ENCODE measurements at regions not wholly inside any gene's neighbourhood (a gene's known extent, or its start where the extent isn't known, plus 50 kb on each side); places are given as distances from the start of the nearest gene placed in this dataset.

DNA sequence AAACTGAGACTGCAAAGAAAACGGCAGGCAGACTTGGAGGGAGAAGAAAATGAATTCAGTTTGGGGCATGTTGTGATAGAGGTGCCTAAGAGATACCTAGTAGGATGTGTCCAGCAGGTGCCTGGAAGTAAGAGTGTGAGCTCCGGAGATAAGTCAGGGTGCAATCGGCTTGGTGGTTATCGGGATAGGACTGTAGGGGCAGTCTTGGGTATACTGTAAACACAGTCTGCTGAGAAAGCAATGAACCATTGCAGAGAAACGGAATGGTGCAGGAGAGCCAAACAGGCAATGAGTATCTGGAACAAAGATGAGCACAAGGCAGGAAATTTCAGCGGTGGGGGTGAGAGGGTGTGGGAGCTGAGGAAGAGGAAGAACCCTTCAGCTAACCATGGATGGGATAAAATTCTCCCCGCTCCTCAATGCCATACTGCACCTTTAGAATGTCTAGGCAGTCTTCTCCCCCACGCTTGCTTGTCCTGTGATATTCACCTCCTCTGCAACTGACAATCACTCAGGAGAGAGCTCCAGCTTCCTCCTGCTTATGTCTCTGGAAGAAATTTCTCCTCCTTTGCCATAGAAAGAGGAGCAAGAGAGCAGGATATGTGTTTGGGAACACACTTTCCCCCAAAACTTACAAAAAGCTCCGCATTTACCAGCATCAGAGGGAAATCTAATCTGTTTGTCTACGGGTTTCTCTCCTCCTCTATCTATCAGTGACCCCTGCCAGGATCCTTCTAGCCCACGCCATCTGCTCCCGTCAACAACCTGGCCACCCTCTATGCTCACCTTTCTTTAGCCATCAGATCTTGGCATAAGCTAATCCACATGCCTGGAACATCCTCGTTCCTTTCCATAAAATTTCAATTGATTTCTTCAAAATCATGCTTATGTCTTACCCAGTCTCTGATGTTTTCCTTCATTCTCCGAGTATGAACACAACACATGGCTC, 381.7 kb upstream of the JARID2 start:
- 75% methylated on average over 14 of the region's 14 CpGs for WGBS
- peaks cover 0 to 17% (median 12%) of the 10 kb centered on the region in 4 donors for H3K4me1 ChIP-seq
- DNase-seq (ENCODE audit: extremely low spot score), result no peak
- no peak overlapping the region for H3K27ac ChIP-seq (replicated peaks in 1 of 4)
- TF ChIP-seq EP300 (IDR thresholded peaks at IDR 0.05) (no peak), POLR2A (IDR thresholded peaks at IDR 0.05; ENCODE audit: low read depth) (no peak), POLR2AphosphoS5 (IDR thresholded peaks at IDR 0.05) (no peak)
- TF ChIP-seq, protein P1, sequence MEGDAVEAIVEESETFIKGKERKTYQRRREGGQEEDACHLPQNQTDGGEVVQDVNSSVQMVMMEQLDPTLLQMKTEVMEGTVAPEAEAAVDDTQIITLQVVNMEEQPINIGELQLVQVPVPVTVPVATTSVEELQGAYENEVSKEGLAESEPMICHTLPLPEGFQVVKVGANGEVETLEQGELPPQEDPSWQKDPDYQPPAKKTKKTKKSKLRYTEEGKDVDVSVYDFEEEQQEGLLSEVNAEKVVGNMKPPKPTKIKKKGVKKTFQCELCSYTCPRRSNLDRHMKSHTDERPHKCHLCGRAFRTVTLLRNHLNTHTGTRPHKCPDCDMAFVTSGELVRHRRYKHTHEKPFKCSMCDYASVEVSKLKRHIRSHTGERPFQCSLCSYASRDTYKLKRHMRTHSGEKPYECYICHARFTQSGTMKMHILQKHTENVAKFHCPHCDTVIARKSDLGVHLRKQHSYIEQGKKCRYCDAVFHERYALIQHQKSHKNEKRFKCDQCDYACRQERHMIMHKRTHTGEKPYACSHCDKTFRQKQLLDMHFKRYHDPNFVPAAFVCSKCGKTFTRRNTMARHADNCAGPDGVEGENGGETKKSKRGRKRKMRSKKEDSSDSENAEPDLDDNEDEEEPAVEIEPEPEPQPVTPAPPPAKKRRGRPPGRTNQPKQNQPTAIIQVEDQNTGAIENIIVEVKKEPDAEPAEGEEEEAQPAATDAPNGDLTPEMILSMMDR (IDR thresholded peaks at IDR 0.05), result no peak
- H3K36me3 ChIP-seq, result no peaks in the 10 kb centered on the region
- no peaks in the 10 kb centered on the region for H3K27me3 ChIP-seq
- no peaks in the 10 kb centered on the region for H3K9me3 ChIP-seq
- intact Hi-C loops (cut with DNase I), result no loop called here
- no peak overlapping the region for H3K4me3 ChIP-seq

DNA sequence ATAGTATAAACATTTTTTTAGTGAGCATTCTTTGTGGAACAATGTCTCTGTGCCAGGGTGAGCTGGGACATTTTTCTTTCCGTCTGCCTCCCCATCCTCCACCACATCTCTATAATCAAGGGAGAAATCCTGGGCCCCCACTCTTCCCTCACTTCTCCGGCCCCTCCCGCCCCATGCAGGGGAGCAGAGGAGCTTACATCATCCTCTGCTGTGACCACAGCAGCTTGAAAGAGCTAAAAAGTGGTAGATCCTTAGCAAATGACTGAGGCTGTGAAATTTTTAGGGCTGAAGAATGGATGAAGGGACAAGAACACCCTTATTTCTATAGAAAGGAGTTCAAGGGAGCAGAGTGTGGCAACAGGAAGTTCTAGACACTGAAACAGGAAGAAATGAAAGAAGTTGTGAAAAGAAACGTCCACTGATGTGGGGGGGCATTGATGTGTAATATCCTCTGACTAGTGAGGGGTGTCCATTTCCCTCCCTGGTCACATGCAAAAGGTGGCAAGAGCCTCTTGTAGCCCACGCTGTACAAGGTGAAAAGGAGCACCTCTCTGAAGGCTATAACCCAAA, 380.3 kb upstream of the JARID2 start:
- no peaks in the 10 kb centered on the region for H3K9me3 ChIP-seq
- no peak for TF ChIP-seq POLR2AphosphoS5 (IDR thresholded peaks at IDR 0.05)
- TF ChIP-seq EP300 (IDR thresholded peaks at IDR 0.05), result no peak
- no peak for TF ChIP-seq POLR2A (IDR thresholded peaks at IDR 0.05; ENCODE audit: low read depth)
- TF ChIP-seq, protein P1 (IDR thresholded peaks at IDR 0.05), result no peak
- DNase-seq (ENCODE audit: extremely low spot score), result no peak
- H3K4me3 ChIP-seq, result no peak overlapping the region
- H3K27me3 ChIP-seq, result no peaks in the 10 kb centered on the region
- H3K4me1 ChIP-seq, result peaks cover 0 to 17% (median 12%) of the 10 kb centered on the region in 4 donors
- 36% methylated on average over 5 of the region's 5 CpGs for WGBS
- H3K36me3 ChIP-seq, result no peaks in the 10 kb centered on the region
- intact Hi-C loops (cut with DNase I), result no loop called here
- no peak overlapping the region for H3K27ac ChIP-seq (replicated peaks in 1 of 4)

- WGBS, result 93% methylated on average over 1 of the region's 1 CpG
- no peak for DNase-seq (ENCODE audit: extremely low spot score)
Observed at GRCh38 chr6:14867802-14868201, 378.1 kb upstream of the JARID2 start.

DNA sequence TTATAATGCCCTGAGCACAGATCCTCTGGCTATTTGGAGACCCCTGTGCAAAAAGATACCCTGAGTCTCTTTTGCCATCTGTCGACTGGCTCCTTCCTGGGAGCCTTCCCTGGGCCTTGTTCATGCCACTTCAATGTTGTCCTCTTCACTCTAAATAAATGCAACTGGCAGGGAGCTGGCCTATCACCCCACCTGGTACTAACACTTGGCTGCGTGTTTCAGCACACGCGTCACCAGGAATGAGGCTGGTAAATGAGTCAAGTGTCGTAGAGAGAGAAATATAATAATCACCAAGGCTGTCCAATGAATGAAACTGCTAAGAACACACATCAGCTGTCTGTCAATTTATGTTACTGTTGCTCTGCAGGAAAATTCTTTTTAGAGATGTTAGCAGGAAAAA, 374.6 kb upstream of the JARID2 start:
- no peak for TF ChIP-seq POLR2A (IDR thresholded peaks at IDR 0.05; ENCODE audit: low read depth)
- TF ChIP-seq POLR2AphosphoS5 (IDR thresholded peaks at IDR 0.05), result no peak
- TF ChIP-seq EP300 (IDR thresholded peaks at IDR 0.05), result no peak
- TF ChIP-seq, protein P1 (IDR thresholded peaks at IDR 0.05), result no peak
- Histone ChIP-seq H3K4me3 (no peak overlapping the region), H3K27me3 (no peaks in the 10 kb centered on the region), H3K9me3 (no peaks in the 10 kb centered on the region), H3K27ac (replicated peaks in 1 of 4) (no peak overlapping the region), H3K36me3 (no peaks in the 10 kb centered on the region), H3K4me1 (peaks cover 0 to under 1% (median 0%) of the 10 kb centered on the region in 4 donors)
- no peak for DNase-seq (ENCODE audit: extremely low spot score)
- 93% methylated on average over 5 of the region's 5 CpGs for WGBS
- intact Hi-C loops (cut with DNase I), result no loop called here

More at GRCh38 chr6:14867802-14868201, 378.1 kb upstream of the JARID2 start:
- no peak for TF ChIP-seq EP300 (IDR thresholded peaks at IDR 0.05)
- no peak for TF ChIP-seq POLR2AphosphoS5 (IDR thresholded peaks at IDR 0.05)
- TF ChIP-seq, protein P1 (IDR thresholded peaks at IDR 0.05), result no peak
- no peak for TF ChIP-seq POLR2A (IDR thresholded peaks at IDR 0.05; ENCODE audit: low read depth)
- Histone ChIP-seq H3K4me3 (no peak overlapping the region), H3K9me3 (no peaks in the 10 kb centered on the region), H3K4me1 (peaks cover 0 to 17% (median 12%) of the 10 kb centered on the region in 4 donors), H3K36me3 (no peaks in the 10 kb centered on the region), H3K27ac (replicated peaks in 1 of 4) (no peak overlapping the region), H3K27me3 (no peaks in the 10 kb centered on the region)
- intact Hi-C loops (cut with DNase I), result no loop called here
